ENCODE measurements at regions not wholly inside any gene's neighbourhood (a gene's known extent, or its start where the extent isn't known, plus 50 kb on each side); places are given as distances from the start of the nearest gene placed in this dataset.
"Not testable (repeated sequence)": the region's sequence is repeated elsewhere in the genome, so short reads cannot be mapped to it uniquely, and the experiment has no call there.

GRCh38 chr2:193463011-193463410, 1268.3 kb upstream of the TMEFF2 start:
- DNase-seq (ENCODE audit: low spot score), result no peak
- ATAC-seq (ENCODE audit: low FRiP score), result no peak
- TF ChIP-seq, protein P1, sequence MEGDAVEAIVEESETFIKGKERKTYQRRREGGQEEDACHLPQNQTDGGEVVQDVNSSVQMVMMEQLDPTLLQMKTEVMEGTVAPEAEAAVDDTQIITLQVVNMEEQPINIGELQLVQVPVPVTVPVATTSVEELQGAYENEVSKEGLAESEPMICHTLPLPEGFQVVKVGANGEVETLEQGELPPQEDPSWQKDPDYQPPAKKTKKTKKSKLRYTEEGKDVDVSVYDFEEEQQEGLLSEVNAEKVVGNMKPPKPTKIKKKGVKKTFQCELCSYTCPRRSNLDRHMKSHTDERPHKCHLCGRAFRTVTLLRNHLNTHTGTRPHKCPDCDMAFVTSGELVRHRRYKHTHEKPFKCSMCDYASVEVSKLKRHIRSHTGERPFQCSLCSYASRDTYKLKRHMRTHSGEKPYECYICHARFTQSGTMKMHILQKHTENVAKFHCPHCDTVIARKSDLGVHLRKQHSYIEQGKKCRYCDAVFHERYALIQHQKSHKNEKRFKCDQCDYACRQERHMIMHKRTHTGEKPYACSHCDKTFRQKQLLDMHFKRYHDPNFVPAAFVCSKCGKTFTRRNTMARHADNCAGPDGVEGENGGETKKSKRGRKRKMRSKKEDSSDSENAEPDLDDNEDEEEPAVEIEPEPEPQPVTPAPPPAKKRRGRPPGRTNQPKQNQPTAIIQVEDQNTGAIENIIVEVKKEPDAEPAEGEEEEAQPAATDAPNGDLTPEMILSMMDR (IDR thresholded peaks at IDR 0.05), result no peak

GRCh38 chr2:193462411-193462810, 1267.7 kb upstream of the TMEFF2 start:
- DNase-seq (ENCODE audit: low spot score), result no peak
- ATAC-seq (ENCODE audit: low FRiP score), result no peak
- TF ChIP-seq, protein P1 (IDR thresholded peaks at IDR 0.05), result no peak

- TF ChIP-seq, protein P1 (IDR thresholded peaks at IDR 0.05), result no peak
- ATAC-seq (ENCODE audit: low FRiP score), result no peak
- no peak for DNase-seq (ENCODE audit: low spot score)
These were observed 1266.8 kb upstream of the TMEFF2 start for GRCh38 chr2:193461431-193461934.

- TF ChIP-seq, protein P1 (IDR thresholded peaks at IDR 0.05), result no peak
- ATAC-seq (ENCODE audit: low FRiP score) (no peak), DNase-seq (ENCODE audit: low spot score) (no peak)
These were observed 1252.2 kb upstream of the TMEFF2 start for GRCh38 chr2:193446967-193447366.

DNA sequence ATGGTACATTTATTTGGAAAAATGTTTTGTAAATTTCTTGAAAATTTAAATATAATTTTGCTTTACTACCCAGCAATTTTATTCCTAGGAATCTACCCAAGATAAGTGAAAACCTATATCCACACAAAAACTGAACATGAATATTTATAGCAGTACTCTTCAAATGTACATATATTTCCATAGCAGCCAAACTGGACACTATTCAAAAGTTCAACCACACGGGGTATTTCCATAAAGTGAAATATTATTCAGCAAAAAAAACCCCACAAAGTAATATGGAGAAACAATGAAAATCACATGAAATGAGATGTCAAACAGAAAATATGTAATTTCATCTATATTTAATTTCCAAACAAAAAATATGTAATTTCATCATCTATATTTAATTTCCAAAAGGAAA, 1247.6 kb upstream of the TMEFF2 start:
- no peak for ATAC-seq (ENCODE audit: low FRiP score)
- TF ChIP-seq, protein P1 (IDR thresholded peaks at IDR 0.05), result no peak
- DNase-seq (ENCODE audit: low spot score), result no peak

DNA sequence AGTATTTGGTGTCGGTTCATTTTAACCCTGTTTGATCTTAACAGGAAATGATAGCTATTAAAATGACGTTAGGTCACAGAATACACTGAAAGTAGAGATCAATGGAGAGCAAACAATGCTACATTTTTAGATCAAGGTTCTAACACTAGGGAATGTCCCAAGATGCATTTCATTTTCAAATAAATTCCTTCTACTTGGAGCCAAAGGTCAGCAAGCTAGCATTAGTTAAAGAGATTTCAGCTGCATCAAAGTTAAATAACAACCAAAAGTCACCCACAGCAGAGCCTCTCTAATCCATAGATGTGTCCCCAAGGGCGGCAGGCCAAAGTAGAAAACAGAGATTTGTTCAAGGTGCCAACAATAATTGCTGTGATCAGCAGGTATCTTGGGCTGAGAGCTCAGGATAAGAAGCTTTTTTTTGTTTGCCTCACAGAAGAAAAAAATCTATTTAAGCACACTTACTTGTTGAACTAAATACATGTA, 1233.6 kb upstream of the TMEFF2 start:
- DNase-seq (ENCODE audit: low spot score) (no peak), ATAC-seq (ENCODE audit: low FRiP score) (no peak)
- TF ChIP-seq, protein P1 (IDR thresholded peaks at IDR 0.05), result no peak

DNA sequence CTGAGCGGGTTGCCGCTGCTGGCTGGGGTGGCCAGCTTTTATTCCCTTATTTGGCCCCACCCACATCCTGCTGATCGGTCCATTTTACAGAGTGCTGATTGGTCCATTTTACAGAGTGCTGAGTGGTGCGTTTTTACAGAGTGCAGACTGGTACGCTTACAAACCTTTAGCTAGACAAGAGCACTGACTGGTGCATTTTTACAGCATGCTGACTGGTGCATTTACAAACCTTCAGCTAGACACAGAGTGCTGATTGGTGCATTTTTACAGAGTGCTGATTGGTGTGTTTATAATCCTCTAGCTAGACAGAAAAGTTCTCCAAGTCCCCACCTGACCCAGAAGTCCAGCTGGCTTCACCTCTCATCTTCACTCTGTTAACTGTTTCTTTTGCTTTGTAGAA, 1217.6 kb upstream of the TMEFF2 start:
- DNase-seq (ENCODE audit: low spot score), result not testable (repeated sequence)

GRCh38 chr2:193409951-193410350, 1215.2 kb upstream of the TMEFF2 start:
- DNase-seq (ENCODE audit: low spot score), result no peak
- ATAC-seq (ENCODE audit: low FRiP score), result no peak
- TF ChIP-seq, protein P1 (IDR thresholded peaks at IDR 0.05), result no peak

More for the DNA sequence above, 1217.6 kb upstream of the TMEFF2 start:
- ATAC-seq (ENCODE audit: low FRiP score), result not testable (repeated sequence)

All from omental fat pad (tissue), 3 donors.